HCT116 (cell line): ENCODE measurements at regions not wholly inside any gene's neighbourhood (a gene's known extent, or its start where the extent isn't known, plus 50 kb on each side); places are given as distances from the start of the nearest gene placed in this dataset.

Source experiments
- ATAC-seq: fragments of 200-7000 bp; cut with Tn5 transposase; 2 replicates; pipeline ENCODE4 v1.9.1; 2020; ENCODE audit warnings: mild to moderate bottlenecking, moderate library complexity
- BruUV-seq: library from RNA; stranded (reverse); fragments of 400-500 nt; replicated peaks from 2 replicates; lab custom pipeline; 2021; lab: Mats Ljungman, UMichigan
- CTCF ChIA-PET: fragments of 300-600 bp; sonication (Branson Sonifier 250); formaldehyde crosslinking; loops from one replicate; lab custom pipeline; 2021; ENCODE audit warnings: antibody characterized with exemption; lab: Charles Lee
- POLR2A ChIA-PET: fragments of 300-600, 350-600 bp; sonication (Branson Sonifier 250); formaldehyde crosslinking; loops from one replicate; lab custom pipeline; 2021; ENCODE audit warnings: antibody characterized with exemption; lab: Charles Lee
- RAD21 ChIA-PET, 2 experiments: fragments of 300-600 bp; sonication (Branson Sonifier 250); formaldehyde crosslinking; loops; one replicate each; lab custom pipeline; 2023; ENCODE audit warnings: low total read pairs in 2 of 2; ENCODE audit not compliant: uncharacterized antibody in 2 of 2, unreplicated experiment in 2 of 2, low non-redundant PET in 1 of 2; lab: Charles Lee
- DNase-seq: peaks from one replicate; pipeline ENCODE4 v3.0.0-alpha.2; 2010; ENCODE audit warnings: low read depth, low spot score
- H2AFZ ChIP-seq: fragments of 200-600 bp; shearing (Covaris generic), sonication (generic); 2 replicates; pipeline ENCODE4 v1.6.1; 2017; ENCODE audit warnings: low read depth, mixed run types, mixed read lengths, antibody characterized with exemption, low read length; ENCODE audit not compliant: poor library complexity, severe bottlenecking
- H3K27ac ChIP-seq: 2 replicates; pipeline ENCODE4 v1.5.1; 2012; ENCODE audit warnings: low read depth, low read length
- H3K27me3 ChIP-seq: fragments of 200-600 bp; sonication (generic); 2 replicates; pipeline ENCODE4 v1.6.1; 2016; ENCODE audit warnings: mixed run types, low read length, mixed read lengths; ENCODE audit not compliant: insufficient read depth
- H3K36me3 ChIP-seq, 2 experiments: fragments of 200-500 bp in 1 of 2; fragments of 200-600 bp in 1 of 2; sonication (Bioruptor generic) in 1 of 2; sonication (generic) in 1 of 2; 2 replicates each; pipeline versions ENCODE4 v1.5.1 to v1.6.1; 2014 to 2016; ENCODE audit warnings: low read length in 2 of 2, inconsistent platforms in 1 of 2, mixed read lengths in 1 of 2, mixed run types in 1 of 2; ENCODE audit not compliant: insufficient read depth in 2 of 2, control insufficient read depth in 1 of 2
- H3K4me1 ChIP-seq, 2 experiments: fragments of 200-600 bp in 1 of 2; sonication (generic) in 1 of 2; 2 replicates each; pipeline versions ENCODE4 v1.5.1 to v1.6.1; 2012 to 2017; ENCODE audit warnings: low read length in 2 of 2, inconsistent platforms in 1 of 2, mild to moderate bottlenecking in 1 of 2, mixed read lengths in 1 of 2, mixed run types in 1 of 2, moderate library complexity in 1 of 2; ENCODE audit not compliant: insufficient read depth in 2 of 2, control insufficient read depth in 1 of 2
- H3K4me2 ChIP-seq: fragments of 200-600 bp; sonication (generic); 2 replicates; pipeline ENCODE4 v1.6.1; 2017; ENCODE audit warnings: mixed run types, low read length, mixed read lengths
- H3K4me3 ChIP-seq, 2 experiments: fragments of 200-600 bp in 1 of 2; sonication (generic) in 1 of 2; replicated peaks in 1 of 2; 2 replicates each; pipeline ENCODE4 v1.5.1; 2011 to 2016; ENCODE audit warnings: low read length in 2 of 2, control low read depth in 1 of 2, low read depth in 1 of 2, mild to moderate bottlenecking in 1 of 2, mixed read lengths in 1 of 2, mixed run types in 1 of 2
- H3K79me2 ChIP-seq: fragments of 200-600 bp; sonication (generic); 2 replicates; pipeline ENCODE4 v1.6.1; 2017; ENCODE audit warnings: mild to moderate bottlenecking, mixed run types, low read length, moderate library complexity, mixed read lengths; ENCODE audit not compliant: insufficient read depth
- H3K9ac ChIP-seq: fragments of 200-600 bp; sonication (generic); 2 replicates; pipeline ENCODE4 v1.6.1; 2016; ENCODE audit warnings: low read length, mixed read lengths
- H3K9me2 ChIP-seq: fragments of 200-600 bp; sonication (generic), shearing (Covaris generic); 2 replicates; pipeline ENCODE4 v1.6.1; 2017; ENCODE audit warnings: mixed run types, mild to moderate bottlenecking, moderate library complexity; ENCODE audit not compliant: insufficient read depth
- H3K9me3 ChIP-seq, 2 experiments: fragments of 200-500 bp in 1 of 2; fragments of 200-600 bp in 1 of 2; sonication (Bioruptor generic) in 1 of 2; sonication (generic) in 1 of 2; 2 replicates each; pipeline ENCODE4 v1.6.1; 2014 to 2017; ENCODE audit warnings: low read length in 2 of 2, mixed read lengths in 2 of 2, inconsistent platforms in 1 of 2, low read depth in 1 of 2, mild to moderate bottlenecking in 1 of 2, mixed run types in 1 of 2, moderate library complexity in 1 of 2; ENCODE audit not compliant: control insufficient read depth in 1 of 2, insufficient read depth in 1 of 2
- H4K20me1 ChIP-seq: fragments of 200-600 bp; sonication (generic), shearing (Covaris generic); 2 replicates; pipeline ENCODE4 v1.6.1; 2017; ENCODE audit warnings: mixed run types, mild to moderate bottlenecking, moderate library complexity; ENCODE audit not compliant: insufficient read depth
- EGR1 ChIP-seq: IDR thresholded peaks from 2 replicates; pipeline ENCODE4 v1.6.1; 2012; ENCODE audit warnings: low read depth
- EZH2 ChIP-seq: fragments of 200-600 bp; sonication (generic); IDR thresholded peaks from 2 replicates; pipeline ENCODE4 v1.6.1; 2017; ENCODE audit warnings: antibody characterized with exemption, mixed run types
- EZH2phosphoT487 ChIP-seq: fragments of 200-600 bp; IDR thresholded peaks from 2 replicates; pipeline ENCODE4 v1.6.1; 2018; ENCODE audit warnings: antibody characterized with exemption, borderline replicate concordance
- JUND ChIP-seq: IDR thresholded peaks from 2 replicates; pipeline ENCODE4 v1.6.1; 2012
- MAX ChIP-seq: IDR thresholded peaks from 2 replicates; pipeline ENCODE4 v1.6.1; 2012
- POLR2A ChIP-seq: IDR thresholded peaks from 2 replicates; pipeline ENCODE4 v1.7.0; 2011; ENCODE audit warnings: borderline replicate concordance; ENCODE audit not compliant: insufficient read depth, insufficient read length; ENCODE audit errors: extremely low read depth
- RAD21 ChIP-seq: IDR thresholded peaks from 2 replicates; pipeline ENCODE4 v1.6.1; 2012; ENCODE audit warnings: low read depth, mild to moderate bottlenecking
- REST ChIP-seq: IDR thresholded peaks from 2 replicates; pipeline ENCODE4 v1.6.1; 2012; ENCODE audit warnings: low read depth
- SIN3A ChIP-seq: IDR thresholded peaks from 2 replicates; pipeline ENCODE4 v1.6.1; 2012; ENCODE audit warnings: low read depth
- TCF7L2 ChIP-seq: IDR thresholded peaks from 2 replicates; pipeline ENCODE4 v1.7.0; 2011; ENCODE audit warnings: borderline replicate concordance, inconsistent platforms; ENCODE audit not compliant: insufficient read depth, insufficient read length; ENCODE audit errors: extremely low read depth
- YY1 ChIP-seq: IDR thresholded peaks from 2 replicates; pipeline ENCODE4 v1.6.1; 2011; ENCODE audit warnings: low read length, low read depth, moderate library complexity, mild to moderate bottlenecking; ENCODE audit not compliant: insufficient replicate concordance; ENCODE audit errors: extremely low read depth
- ZNF274 ChIP-seq: fragments of 200-500 bp; sonication (Bioruptor generic); IDR thresholded peaks from 2 replicates; pipeline ENCODE4 v1.6.1; 2014; ENCODE audit warnings: mild to moderate bottlenecking, low read depth, low read length, inconsistent platforms
- intact Hi-C: fragments of 100-400 bp; cut with micrococcal nuclease; formaldehyde crosslinking; loops from 2 replicates; pipeline ENCODE4 v1.10.0; 2022
- TF ChIP-seq, protein P1 (sequence below): IDR thresholded peaks from 2 replicates; pipeline ENCODE4 v1.6.1; 2011; ENCODE audit warnings: mild to moderate bottlenecking, low read length, moderate library complexity; ENCODE audit not compliant: insufficient replicate concordance; ENCODE audit errors: extremely low read depth

DNA sequence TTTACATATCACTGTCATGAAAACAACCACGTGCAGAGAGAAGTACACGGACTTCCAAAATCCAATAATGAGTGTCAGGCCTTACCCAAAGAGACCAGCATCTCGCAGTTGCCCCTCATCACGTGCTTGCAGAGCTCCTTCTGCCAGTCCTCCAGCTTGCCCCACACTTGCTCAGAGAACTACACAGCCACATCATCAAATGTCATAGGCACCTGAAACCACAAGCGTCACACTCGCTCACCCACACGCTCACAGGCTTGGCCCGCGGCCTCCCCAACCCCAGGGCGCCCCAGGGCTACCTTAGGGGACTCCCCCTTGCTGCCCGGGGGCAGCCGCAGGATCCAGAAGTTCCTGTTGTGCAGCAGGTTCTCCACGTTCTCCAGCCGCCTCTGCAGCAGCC, 123.4 kb upstream of the ZNF746 start:
- Histone ChIP-seq H3K27ac (no peak overlapping the region), H4K20me1 (no peaks in the 10 kb centered on the region), H3K4me1 (peaks cover 5 to 19% of the 10 kb centered on the region in 2 experiments; a peak in 3 of 4 replicates), H3K36me3 (peaks cover 21 to 25% of the 10 kb centered on the region in 2 experiments), H3K27me3 (no peaks in the 10 kb centered on the region), H3K4me2 (no peak overlapping the region), H2AFZ (no peak overlapping the region), H3K4me3 (no peak overlapping the region), H3K79me2 (peaks cover 27% of the 10 kb centered on the region), H3K9me3 (no peaks in the 10 kb centered on the region), H3K9me2 (no peaks in the 10 kb centered on the region), H3K9ac (no peak overlapping the region)
- ATAC-seq (no peak), DNase-seq (no peak)
- ChIA-PET CTCF (no interaction called here), POLR2A (no interaction called here), RAD21 (no interaction called here)
- no peak for TF ChIP-seq RAD21
- TF ChIP-seq, protein P1, sequence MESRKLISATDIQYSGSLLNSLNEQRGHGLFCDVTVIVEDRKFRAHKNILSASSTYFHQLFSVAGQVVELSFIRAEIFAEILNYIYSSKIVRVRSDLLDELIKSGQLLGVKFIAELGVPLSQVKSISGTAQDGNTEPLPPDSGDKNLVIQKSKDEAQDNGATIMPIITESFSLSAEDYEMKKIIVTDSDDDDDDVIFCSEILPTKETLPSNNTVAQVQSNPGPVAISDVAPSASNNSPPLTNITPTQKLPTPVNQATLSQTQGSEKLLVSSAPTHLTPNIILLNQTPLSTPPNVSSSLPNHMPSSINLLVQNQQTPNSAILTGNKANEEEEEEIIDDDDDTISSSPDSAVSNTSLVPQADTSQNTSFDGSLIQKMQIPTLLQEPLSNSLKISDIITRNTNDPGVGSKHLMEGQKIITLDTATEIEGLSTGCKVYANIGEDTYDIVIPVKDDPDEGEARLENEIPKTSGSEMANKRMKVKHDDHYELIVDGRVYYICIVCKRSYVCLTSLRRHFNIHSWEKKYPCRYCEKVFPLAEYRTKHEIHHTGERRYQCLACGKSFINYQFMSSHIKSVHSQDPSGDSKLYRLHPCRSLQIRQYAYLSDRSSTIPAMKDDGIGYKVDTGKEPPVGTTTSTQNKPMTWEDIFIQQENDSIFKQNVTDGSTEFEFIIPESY = no peak
- no peak for TF ChIP-seq SIN3A
- no peak for TF ChIP-seq JUND
- no peak for TF ChIP-seq EZH2phosphoT487
- no peak for TF ChIP-seq YY1
- TF ChIP-seq EGR1 = no peak
- intact Hi-C loops = no loop called here
- no TSS peak for BruUV-seq

DNA sequence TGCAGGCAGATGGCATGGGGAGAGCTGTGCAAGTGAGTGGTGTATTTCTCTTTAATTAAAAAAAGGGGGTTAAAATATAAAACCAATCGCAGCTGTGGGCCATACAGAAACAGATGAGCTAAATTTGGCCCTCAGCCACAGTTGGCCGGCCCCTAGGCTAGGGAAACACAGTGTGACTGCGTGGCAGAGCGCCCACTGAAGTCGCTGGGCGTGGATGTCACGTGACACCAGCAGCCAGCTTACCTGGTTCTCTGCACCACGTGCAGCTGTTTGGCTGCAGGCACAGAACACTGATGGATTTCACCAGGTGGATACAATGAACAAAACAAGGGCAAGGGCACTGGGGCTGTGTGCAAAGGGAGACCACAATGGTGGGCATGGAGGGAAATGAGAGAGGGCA, 119.3 kb upstream of the ZNF746 start:
- Histone ChIP-seq H3K4me1 (no peaks in the 10 kb centered on the region), H3K4me2 (no peak overlapping the region), H3K9me2 (no peaks in the 10 kb centered on the region), H3K27me3 (no peaks in the 10 kb centered on the region), H3K9ac (no peak overlapping the region), H2AFZ (no peak overlapping the region), H3K9me3 (no peaks in the 10 kb centered on the region), H4K20me1 (no peaks in the 10 kb centered on the region), H3K27ac (no peak overlapping the region), H3K4me3 (no peak overlapping the region), H3K36me3 (peaks cover 41 to 44% of the 10 kb centered on the region in 2 experiments), H3K79me2 (peaks cover 3% of the 10 kb centered on the region; the same call in 1 of the 2 replicates)
- ChIA-PET POLR2A (no interaction called here), CTCF (no interaction called here), RAD21 (no interaction called here)
- no TSS peak for BruUV-seq
- intact Hi-C loops = no loop called here
- no peak for ATAC-seq
- no peak for DNase-seq
- TF ChIP-seq POLR2A = no peak
- TF ChIP-seq REST = no peak
- TF ChIP-seq YY1 = no peak
- TF ChIP-seq EZH2 = no peak
- no peak for TF ChIP-seq MAX
- no peak for TF ChIP-seq ZNF274
- no peak for TF ChIP-seq TCF7L2
- TF ChIP-seq SIN3A = no peak
